ENCODE measurements at regions not wholly inside any gene's neighbourhood (a gene's known extent, or its start where the extent isn't known, plus 50 kb on each side); places are given as distances from the start of the nearest gene placed in this dataset.

DNA sequence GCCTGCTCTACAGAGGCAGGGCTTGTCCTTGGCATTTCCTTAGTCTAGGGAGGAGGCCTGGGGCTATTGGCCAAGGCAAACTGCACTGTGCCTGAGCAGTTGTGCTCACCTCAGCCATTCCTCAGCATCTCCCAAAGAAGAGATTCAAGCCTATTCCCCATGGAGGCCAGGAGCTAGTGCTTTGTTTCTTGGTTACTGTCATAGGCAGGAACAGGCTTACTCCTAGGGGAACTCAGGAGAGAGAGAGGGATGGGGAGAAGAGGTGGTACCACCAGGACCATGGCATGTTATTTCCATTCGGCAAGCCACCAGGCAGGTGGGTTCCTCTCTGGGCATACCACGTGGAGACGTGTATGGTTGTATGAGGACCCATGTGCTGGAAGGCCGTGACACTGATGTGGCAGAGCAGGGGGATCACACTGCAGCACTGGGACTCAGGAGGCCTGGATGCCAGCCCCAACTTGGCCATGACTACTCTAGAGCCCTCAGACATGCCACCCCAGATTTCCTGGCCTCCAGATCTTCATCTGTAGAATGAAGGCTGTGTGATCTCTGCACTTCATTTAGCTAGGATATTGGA, 233.7 kb downstream of the LOXHD1 start:
- no peak for DNase-seq (ENCODE audit: extremely low read depth in 1 of 2, low read depth in 1 of 2)

DNA sequence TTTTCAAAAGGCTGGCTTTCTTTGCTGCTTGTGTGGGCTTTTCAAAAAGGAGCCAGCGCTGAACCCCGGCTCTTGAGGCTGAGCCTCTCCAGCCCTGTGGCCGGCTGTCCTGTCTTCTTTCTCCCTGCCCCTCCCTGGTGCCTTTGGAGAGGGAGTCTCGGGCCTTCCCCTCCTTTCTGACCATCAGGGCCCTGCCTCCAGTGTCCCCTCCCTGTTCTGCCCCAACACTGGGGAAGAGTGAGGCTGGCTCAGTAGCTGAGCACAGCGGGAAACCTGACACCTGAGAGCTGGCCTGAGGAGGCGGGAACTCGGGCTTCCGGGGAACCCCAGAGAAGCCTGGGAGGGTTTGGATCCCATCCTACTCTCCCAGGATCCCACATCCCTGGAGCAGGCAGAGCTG, 232.1 kb downstream of the LOXHD1 start:
- no peak for DNase-seq (ENCODE audit: extremely low read depth in 1 of 2, low read depth in 1 of 2)

DNA sequence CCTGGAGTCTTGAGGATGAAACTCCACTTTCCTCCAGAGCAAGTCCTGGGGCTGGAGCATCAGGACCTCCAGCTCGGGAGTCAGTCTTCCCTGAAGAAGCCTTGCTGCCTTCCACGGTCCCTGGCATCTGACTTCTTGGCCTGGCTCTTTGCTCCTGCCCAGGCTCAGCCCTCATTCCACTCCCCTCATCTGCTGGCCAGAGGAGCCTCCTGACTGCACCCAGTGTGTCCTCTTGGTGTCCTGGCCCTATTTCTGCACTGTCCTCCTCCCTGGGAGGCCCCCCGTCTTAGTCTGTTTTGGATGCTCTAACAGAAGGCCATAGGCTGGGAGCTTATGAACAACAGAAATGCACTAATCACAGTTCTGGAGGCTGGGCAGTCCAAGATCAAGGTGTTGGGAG, 231.5 kb downstream of the LOXHD1 start:
- no peak for DNase-seq (ENCODE audit: extremely low read depth in 1 of 2, low read depth in 1 of 2)

DNA sequence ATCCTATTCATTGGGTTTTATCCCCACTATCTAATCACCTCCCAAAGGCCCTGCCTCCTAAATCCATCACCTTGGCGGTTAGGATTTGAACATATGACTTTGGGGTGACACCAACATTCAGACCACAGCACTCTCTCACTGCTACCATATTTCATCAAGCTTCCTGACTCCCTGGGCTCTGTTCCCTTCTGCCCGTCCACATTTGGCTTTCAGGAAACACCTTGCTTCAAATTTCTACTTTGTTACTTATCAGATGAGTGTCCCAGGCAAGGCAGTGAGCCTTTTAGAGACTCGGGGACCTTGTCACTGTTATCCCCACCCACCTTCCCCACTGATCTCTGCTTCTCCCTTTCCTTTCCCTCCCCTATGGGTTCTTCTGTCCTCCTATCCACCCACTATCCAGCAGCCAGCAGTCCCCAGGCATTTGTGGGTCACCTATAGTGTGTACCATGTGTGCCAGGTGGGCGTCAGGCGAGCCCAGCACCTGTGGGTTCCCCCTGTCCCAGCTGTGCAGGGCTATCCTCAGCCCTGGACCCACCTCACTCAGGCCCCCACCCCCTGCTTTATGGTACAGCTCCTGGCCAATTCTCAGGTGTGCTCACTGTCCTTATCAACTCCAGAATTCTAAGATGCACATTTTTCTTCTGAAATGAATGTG, 230.9 kb downstream of the LOXHD1 start:
- DNase-seq (ENCODE audit: extremely low read depth in 1 of 2, low read depth in 1 of 2): no peak

DNA sequence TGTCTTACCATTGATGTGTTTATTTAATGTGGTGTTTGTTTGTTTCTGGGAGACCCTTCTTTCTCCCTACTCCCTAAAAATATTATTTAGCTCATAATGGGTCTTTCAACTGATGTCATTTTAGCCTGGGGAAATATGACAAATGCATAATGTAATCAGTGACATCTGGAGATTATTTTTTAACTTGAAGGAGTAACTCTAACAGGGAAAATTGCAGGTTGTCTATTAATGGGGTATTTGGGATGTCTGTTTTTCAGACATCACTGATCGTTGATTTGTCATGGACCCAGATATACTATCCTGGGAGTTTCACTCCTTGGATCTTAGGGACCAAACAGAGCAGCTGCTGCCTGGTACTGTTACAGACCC, 230.4 kb downstream of the LOXHD1 start:
- no peak for DNase-seq (ENCODE audit: extremely low read depth in 1 of 2, low read depth in 1 of 2)
